Activated CD8-positive, alpha-beta T cell treated with anti-CD3 and anti-CD28 coated beads for 36 hours (primary cell): ENCODE measurements at regions not wholly inside any gene's neighbourhood (a gene's known extent, or its start where the extent isn't known, plus 50 kb on each side); places are given as distances from the start of the nearest gene placed in this dataset.

Experiments
- ATAC-seq: fragments of 200-7000 bp; cut with Tn5 transposase; one replicate; pipeline ENCODE4 v1.10.0; 2021; ENCODE audit warnings: mild to moderate bottlenecking, moderate library complexity
- CTCF ChIA-PET: fragments of 350-600 bp; sonication (Branson Sonifier 250); formaldehyde crosslinking; loops from one replicate; lab custom pipeline; 2021; ENCODE audit warnings: antibody characterized with exemption; lab: Charles Lee
- POLR2A ChIA-PET: fragments of 350-600 bp; sonication (Branson Sonifier 250); formaldehyde crosslinking; loops from one replicate; lab custom pipeline; 2021; ENCODE audit warnings: antibody characterized with exemption; lab: Charles Lee
- DNase-seq: peaks from one replicate; pipeline ENCODE4 v3.0.0-alpha.2; 2020
- H3K27ac Mint-ChIP-seq: one replicate; pipeline ENCODE4 v1.8.0; 2021; ENCODE audit warnings: mild to moderate bottlenecking, mixed read lengths
- H3K27me3 Mint-ChIP-seq: one replicate; pipeline ENCODE4 v1.8.0; 2021; ENCODE audit warnings: mixed read lengths
- H3K36me3 Mint-ChIP-seq: one replicate; pipeline ENCODE4 v1.8.0; 2021; ENCODE audit warnings: low read depth, mixed read lengths
- H3K4me1 Mint-ChIP-seq: one replicate; pipeline ENCODE4 v1.8.0; 2021; ENCODE audit warnings: low read depth, mixed read lengths
- H3K4me3 Mint-ChIP-seq: one replicate; pipeline ENCODE4 v1.8.0; 2021; ENCODE audit warnings: mild to moderate bottlenecking, moderate library complexity, mixed read lengths
- H3K9me3 Mint-ChIP-seq: one replicate; pipeline ENCODE4 v1.8.0; 2021; ENCODE audit warnings: mixed read lengths
- intact Hi-C: fragments of 100-400 bp; cut with micrococcal nuclease; formaldehyde crosslinking; loops from one replicate; pipeline ENCODE4 v1.10.0; 2022
- TF ChIP-seq, protein P1 (sequence below): fragments of 200-600 bp; IDR thresholded peaks from one replicate; pipeline ENCODE4 v1.8.0; 2022; ENCODE audit warnings: antibody characterized with exemption, mild to moderate bottlenecking

DNA sequence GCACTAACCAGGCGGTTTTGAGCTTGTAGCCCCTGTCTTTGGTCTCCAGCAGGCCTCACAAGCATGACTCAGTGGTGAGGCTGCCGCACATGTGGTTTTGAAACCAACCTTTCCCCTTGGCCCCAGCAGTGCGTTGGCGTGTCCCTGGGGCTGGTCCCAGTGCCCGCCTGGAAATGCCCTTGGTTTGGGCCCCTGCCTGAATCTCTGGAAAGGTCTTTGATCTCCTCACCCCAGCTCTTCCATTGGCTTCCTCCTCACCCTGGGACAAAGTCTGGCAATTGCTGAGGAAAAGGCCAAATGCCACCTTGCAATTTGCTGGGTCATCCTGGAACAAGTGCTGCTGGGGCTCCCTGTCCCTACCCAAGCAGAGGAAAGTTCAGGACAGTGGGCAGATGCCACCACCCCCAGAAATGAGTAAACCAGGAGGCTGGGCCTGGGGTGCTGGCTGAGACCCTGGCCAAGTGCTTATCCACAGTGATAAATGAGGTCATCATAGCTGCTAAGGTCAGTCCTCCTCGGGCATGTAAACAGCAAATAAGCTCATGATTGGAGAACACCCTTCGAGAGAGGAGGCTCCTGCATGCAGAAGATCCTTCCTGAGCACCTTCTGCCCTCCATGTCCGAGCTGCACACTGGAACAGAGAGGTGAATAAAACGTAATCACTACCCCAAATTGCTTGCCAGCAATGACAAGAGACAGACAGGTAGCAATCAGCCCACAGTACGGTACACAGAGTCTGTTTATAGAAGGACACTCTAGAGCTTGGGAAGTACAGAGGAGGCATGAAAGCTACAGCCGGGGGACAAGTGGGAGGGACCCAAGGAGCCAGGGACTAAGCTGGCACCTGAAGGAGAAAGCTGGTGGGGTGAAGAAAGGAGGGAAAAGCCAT, 98.9 kb upstream of the CPEB4 start:
- Mint-ChIP-seq H3K27me3 (peaks cover 1% of the 10 kb centered on the region), H3K9me3 (no peaks in the 10 kb centered on the region), H3K4me1 (peaks cover 3% of the 10 kb centered on the region), H3K36me3 (no peaks in the 10 kb centered on the region), H3K27ac (no peak overlapping the region), H3K4me3 (no peak overlapping the region)
- peak; percentile 60 for ATAC-seq
- DNase-seq: peak; percentile 41
- CTCF ChIA-PET: no interaction called here
- POLR2A ChIA-PET: no interaction called here
- intact Hi-C loops: no loop called here
- TF ChIP-seq, protein P1, sequence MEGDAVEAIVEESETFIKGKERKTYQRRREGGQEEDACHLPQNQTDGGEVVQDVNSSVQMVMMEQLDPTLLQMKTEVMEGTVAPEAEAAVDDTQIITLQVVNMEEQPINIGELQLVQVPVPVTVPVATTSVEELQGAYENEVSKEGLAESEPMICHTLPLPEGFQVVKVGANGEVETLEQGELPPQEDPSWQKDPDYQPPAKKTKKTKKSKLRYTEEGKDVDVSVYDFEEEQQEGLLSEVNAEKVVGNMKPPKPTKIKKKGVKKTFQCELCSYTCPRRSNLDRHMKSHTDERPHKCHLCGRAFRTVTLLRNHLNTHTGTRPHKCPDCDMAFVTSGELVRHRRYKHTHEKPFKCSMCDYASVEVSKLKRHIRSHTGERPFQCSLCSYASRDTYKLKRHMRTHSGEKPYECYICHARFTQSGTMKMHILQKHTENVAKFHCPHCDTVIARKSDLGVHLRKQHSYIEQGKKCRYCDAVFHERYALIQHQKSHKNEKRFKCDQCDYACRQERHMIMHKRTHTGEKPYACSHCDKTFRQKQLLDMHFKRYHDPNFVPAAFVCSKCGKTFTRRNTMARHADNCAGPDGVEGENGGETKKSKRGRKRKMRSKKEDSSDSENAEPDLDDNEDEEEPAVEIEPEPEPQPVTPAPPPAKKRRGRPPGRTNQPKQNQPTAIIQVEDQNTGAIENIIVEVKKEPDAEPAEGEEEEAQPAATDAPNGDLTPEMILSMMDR: no peak

DNA sequence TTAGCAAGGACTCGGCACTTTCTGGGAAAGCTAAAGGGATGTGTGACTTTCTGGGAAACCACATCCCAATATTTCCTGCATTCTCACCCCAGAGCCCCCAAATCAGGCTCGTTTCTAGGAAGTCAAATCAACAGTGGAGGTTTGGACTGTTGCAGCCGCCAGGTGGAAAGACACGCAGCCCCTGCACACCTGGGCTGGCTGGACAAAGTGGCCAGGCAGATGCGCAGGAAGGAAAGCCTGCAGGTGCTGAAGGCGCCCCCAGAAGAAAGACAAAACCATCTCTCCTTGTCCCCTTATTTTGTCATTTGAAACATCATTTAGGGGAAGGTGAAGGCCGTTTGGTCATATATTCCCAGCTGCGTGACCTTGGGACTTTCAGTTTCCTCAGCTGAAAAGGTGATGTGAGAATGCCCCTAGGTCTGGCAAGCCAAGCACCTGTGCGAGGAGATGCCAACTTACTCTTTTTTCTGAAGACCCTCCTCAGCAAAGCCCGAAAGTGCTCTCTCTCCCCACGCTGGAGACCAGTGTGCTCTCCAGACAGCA, 97.9 kb upstream of the CPEB4 start:
- ChIA-PET POLR2A (no interaction called here), CTCF (no interaction called here)
- no peaks in the 10 kb centered on the region for H3K36me3 Mint-ChIP-seq
- no peaks in the 10 kb centered on the region for H3K9me3 Mint-ChIP-seq
- peaks cover 1% of the 10 kb centered on the region for H3K27me3 Mint-ChIP-seq
- no peak overlapping the region for H3K27ac Mint-ChIP-seq
- intact Hi-C loops: no loop called here
- H3K4me3 Mint-ChIP-seq: no peak overlapping the region
- no peak for DNase-seq
- H3K4me1 Mint-ChIP-seq: peaks cover 3% of the 10 kb centered on the region
- no peak for ATAC-seq
- TF ChIP-seq, protein P1: no peak

DNA sequence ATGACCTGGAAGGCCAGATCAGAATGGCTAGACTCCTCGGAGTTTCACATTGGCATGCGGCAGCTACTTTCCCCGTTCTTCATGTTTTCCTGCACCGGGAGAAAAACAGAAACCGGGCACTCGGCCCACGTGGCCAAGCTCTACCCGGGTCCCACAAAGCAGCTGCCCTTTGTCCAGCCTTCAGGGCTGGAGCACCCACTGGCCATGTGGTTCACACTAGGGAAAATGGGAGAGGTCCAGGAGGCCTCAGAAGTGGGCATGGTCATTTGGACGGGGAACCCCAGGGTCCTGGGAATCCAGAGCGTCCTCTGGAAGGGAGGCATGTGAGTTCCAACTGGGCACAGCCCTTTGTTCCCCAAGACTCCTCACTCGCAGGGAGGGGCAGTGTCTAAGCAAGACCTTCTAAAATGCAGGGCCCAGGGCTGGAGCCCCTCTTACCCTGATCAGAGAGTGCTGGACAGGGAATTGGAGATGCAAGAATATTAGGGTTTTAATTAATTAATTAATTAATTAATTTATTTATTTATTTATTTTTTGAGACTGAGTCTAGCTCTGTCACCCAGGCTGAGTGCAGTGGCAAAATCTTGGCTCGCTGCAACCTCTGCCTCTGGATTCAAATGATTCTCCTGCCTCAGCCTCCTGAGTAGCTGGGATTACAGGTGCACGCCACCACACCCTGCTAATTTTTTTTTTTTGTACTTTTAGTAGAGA, 97.2 kb upstream of the CPEB4 start:
- peaks cover 3% of the 10 kb centered on the region for H3K4me1 Mint-ChIP-seq
- no peak for DNase-seq
- H3K36me3 Mint-ChIP-seq: no peaks in the 10 kb centered on the region
- no peak overlapping the region for H3K4me3 Mint-ChIP-seq
- TF ChIP-seq, protein P1: no peak
- ChIA-PET POLR2A (no interaction called here), CTCF (no interaction called here)
- intact Hi-C loops: no loop called here
- H3K9me3 Mint-ChIP-seq: no peaks in the 10 kb centered on the region
- H3K27me3 Mint-ChIP-seq: peaks cover 1% of the 10 kb centered on the region
- no peak overlapping the region for H3K27ac Mint-ChIP-seq
- no peak for ATAC-seq

DNA sequence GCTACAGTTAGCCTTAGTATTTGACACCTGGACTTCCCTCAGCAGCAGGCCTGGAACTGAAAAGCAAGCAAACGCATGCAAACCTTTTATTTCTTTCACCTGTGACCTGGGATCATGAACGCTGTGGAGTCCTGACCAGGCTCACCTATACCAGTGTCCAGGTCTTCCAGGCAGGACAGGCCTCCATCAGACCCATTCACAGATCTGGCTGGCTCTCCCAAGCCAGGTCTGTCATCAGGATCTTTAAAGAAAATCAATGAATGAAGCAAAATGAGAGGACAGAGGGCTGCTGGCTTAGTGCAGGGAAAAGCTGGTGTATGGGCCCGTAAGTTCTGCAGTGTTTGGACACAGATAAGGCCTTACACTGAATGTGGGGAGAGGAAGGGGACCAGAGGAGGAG, 96.3 kb upstream of the CPEB4 start:
- no peak overlapping the region for H3K27ac Mint-ChIP-seq
- CTCF ChIA-PET: no interaction called here
- intact Hi-C loops: no loop called here

More for the DNA sequence above, 96.3 kb upstream of the CPEB4 start:
- H3K4me3 Mint-ChIP-seq: no peak overlapping the region
- H3K9me3 Mint-ChIP-seq: no peaks in the 10 kb centered on the region
- ATAC-seq: no peak
- POLR2A ChIA-PET: no interaction called here
- H3K27me3 Mint-ChIP-seq: peaks cover 1% of the 10 kb centered on the region
- H3K4me1 Mint-ChIP-seq: peaks cover 3% of the 10 kb centered on the region
- DNase-seq: no peak
- no peaks in the 10 kb centered on the region for H3K36me3 Mint-ChIP-seq
- TF ChIP-seq, protein P1: no peak
